ENCODE measurements at regions not wholly inside any gene's neighbourhood (a gene's known extent, or its start where the extent isn't known, plus 50 kb on each side); places are given as distances from the start of the nearest gene placed in this dataset.

DNA sequence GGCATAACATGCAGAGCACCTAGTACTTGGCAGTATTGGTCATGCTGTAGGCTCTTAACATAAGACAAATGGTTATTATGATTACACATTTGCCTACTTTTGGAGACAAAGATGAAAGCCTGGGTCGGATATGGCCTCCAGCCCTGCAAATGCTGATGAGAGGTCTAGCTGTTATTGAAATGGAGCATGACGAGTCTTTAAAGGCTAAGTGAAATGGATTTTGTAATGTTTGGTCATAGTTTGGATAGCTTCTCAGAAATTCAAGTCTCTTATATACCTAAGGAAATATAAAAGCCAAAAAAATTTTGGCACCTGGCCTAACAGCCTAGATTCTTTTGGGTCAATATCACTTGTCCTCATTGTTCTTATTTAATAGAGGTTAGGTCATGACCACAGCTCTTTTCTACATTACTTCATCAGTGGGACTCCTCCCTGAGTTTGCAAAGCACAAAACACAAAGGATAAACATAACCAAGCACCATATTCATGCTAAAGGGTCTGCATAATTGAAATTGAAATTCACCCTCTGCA is 69.2 kb upstream of the WLS start (continued):
- TF ChIP-seq YY1 (IDR thresholded peaks at IDR 0.05; ENCODE audit: low read depth, low read length) (no peak), CTBP2 (IDR thresholded peaks at IDR 0.05; ENCODE audit: borderline replicate concordance, insufficient read depth, insufficient read length, low read length) (no peak), NRF1 (IDR thresholded peaks at IDR 0.05; ENCODE audit: low read depth, low read length) (no peak), KDM4A (IDR thresholded peaks at IDR 0.05; ENCODE audit: low read depth, low read length, severe bottlenecking) (no peak)
- TF ChIP-seq, protein P1, sequence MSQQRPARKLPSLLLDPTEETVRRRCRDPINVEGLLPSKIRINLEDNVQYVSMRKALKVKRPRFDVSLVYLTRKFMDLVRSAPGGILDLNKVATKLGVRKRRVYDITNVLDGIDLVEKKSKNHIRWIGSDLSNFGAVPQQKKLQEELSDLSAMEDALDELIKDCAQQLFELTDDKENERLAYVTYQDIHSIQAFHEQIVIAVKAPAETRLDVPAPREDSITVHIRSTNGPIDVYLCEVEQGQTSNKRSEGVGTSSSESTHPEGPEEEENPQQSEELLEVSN (IDR thresholded peaks at IDR 0.05) = no peak
